ENCODE measurements at regions not wholly inside any gene's neighbourhood (a gene's known extent, or its start where the extent isn't known, plus 50 kb on each side); places are given as distances from the start of the nearest gene placed in this dataset.
A peak's percentile ranks its signal among the peaks of the same experiment; 100 is the strongest.
"Not testable (repeated sequence)": the region's sequence is repeated elsewhere in the genome, so short reads cannot be mapped to it uniquely, and the experiment has no call there.

GRCh38 chr9:136599811-136600660 is 54.2 kb upstream of the NOTCH1 start:
- Histone ChIP-seq H3K27me3 (no peaks in the 10 kb centered on the region), H3K4me3 (no peak overlapping the region), H3K9me3 (no peaks in the 10 kb centered on the region), H3K36me3 (replicated peaks in 1 of 2; ENCODE audit: insufficient read depth in 1 of 2, low read depth in 2 of 2) (no peaks in the 10 kb centered on the region), H3K27ac (no peak overlapping the region), H3K4me1 (peaks cover 19% of the 10 kb centered on the region)
- intact Hi-C loops (cut with DNase I): no loop called here
- WGBS, 2 donors: 55 to 70% methylated on average over 15 to 24 of the region's 29 CpGs
- ATAC-seq (no peak), DNase-seq (no peak)
- TF ChIP-seq POLR2A (IDR thresholded peaks at IDR 0.05): no peak
- no peak for TF ChIP-seq CTCF (IDR thresholded peaks at IDR 0.05)

GRCh38 chr9:136599074-136599531 is 53.3 kb upstream of the NOTCH1 start:
- DNase-seq (no peak), ATAC-seq (no peak)
- no peak overlapping the region for H3K27ac ChIP-seq
- TF ChIP-seq CTCF (IDR thresholded peaks at IDR 0.05) (no peak), POLR2A (IDR thresholded peaks at IDR 0.05) (no peak)
- H3K4me3 ChIP-seq: no peak overlapping the region
- WGBS, 2 donors: 85% methylated on average over 8 to 13 of the region's 18 CpGs
- H3K36me3 ChIP-seq (replicated peaks in 1 of 2; ENCODE audit: insufficient read depth in 1 of 2, low read depth in 2 of 2): no peaks in the 10 kb centered on the region
- intact Hi-C loops (cut with DNase I): no loop called here
- H3K4me1 ChIP-seq: peaks cover 19% of the 10 kb centered on the region
- H3K27me3 ChIP-seq: no peaks in the 10 kb centered on the region
- no peaks in the 10 kb centered on the region for H3K9me3 ChIP-seq

- H3K27ac ChIP-seq; H3K9me3 ChIP-seq; H3K36me3 ChIP-seq (replicated peaks in 1 of 2; ENCODE audit: insufficient read depth in 1 of 2, low read depth in 2 of 2); DNase-seq; H3K27me3 ChIP-seq; ATAC-seq; intact Hi-C loops (cut with DNase I); H3K4me3 ChIP-seq: not testable (repeated sequence)
- WGBS, 2 donors: 70 to 95% methylated on average over 2 to 8 of the region's 13 CpGs
- peaks cover 19% of the 10 kb centered on the region for H3K4me1 ChIP-seq
Measured at GRCh38 chr9:136598390-136599073, 52.7 kb upstream of the NOTCH1 start.

GRCh38 chr9:136597965-136598364 is 52.1 kb upstream of the NOTCH1 start:
- intact Hi-C loops (cut with DNase I): no loop called here
- Histone ChIP-seq H3K9me3 (no peaks in the 10 kb centered on the region), H3K36me3 (replicated peaks in 1 of 2; ENCODE audit: insufficient read depth in 1 of 2, low read depth in 2 of 2) (no peaks in the 10 kb centered on the region), H3K27me3 (no peaks in the 10 kb centered on the region), H3K27ac (no peak overlapping the region), H3K4me3 (no peak overlapping the region), H3K4me1 (peaks cover 19% of the 10 kb centered on the region)
- TF ChIP-seq CTCF (IDR thresholded peaks at IDR 0.05) (no peak), POLR2A (IDR thresholded peaks at IDR 0.05) (no peak)
- DNase-seq (no peak), ATAC-seq (no peak)
- 96 to 100% methylated on average over 2 to 9 of the region's 9 CpGs for WGBS, 2 donors

- peaks cover 19% of the 10 kb centered on the region for H3K4me1 ChIP-seq
- H3K27me3 ChIP-seq: no peaks in the 10 kb centered on the region
- no peak overlapping the region for H3K4me3 ChIP-seq
- intact Hi-C loops (cut with DNase I): no loop called here
- TF ChIP-seq CTCF (IDR thresholded peaks at IDR 0.05) (no peak), POLR2A (IDR thresholded peaks at IDR 0.05) (no peak)
- no peak for ATAC-seq
- DNase-seq: no peak
- 69% methylated on average over 13 of the region's 13 CpGs; no CpG with 5 or more reads in 1 of the 2 donors for WGBS, 2 donors
- H3K9me3 ChIP-seq: no peaks in the 10 kb centered on the region
- no peaks in the 10 kb centered on the region for H3K36me3 ChIP-seq (replicated peaks in 1 of 2; ENCODE audit: insufficient read depth in 1 of 2, low read depth in 2 of 2)
- H3K27ac ChIP-seq: peak overlapping the region; percentile 25 to 69 (median 63)
Measured at GRCh38 chr9:136597141-136597885, 51.5 kb upstream of the NOTCH1 start.

All from body of pancreas (tissue), 4 donors.